Gastroesophageal sphincter (tissue), 4 donors: ENCODE measurements at regions not wholly inside any gene's neighbourhood (a gene's known extent, or its start where the extent isn't known, plus 50 kb on each side); places are given as distances from the start of the nearest gene placed in this dataset.
A peak's percentile ranks its signal among the peaks of the same experiment; 100 is the strongest.

Experiments used
- ATAC-seq: fragments of 150-250 bp; one replicate; pipeline ENCODE4 v1.9.1; 2016; ENCODE audit warnings: mild to moderate bottlenecking, moderate library complexity
- H3K27ac ChIP-seq, 4 donors: fragments of 200-600 bp; sonication (generic) in 3 of 4; 1 replicate in 3 of 4; 2 replicates in 1 of 4; pipeline ENCODE4 v1.5.1; 2016 to 2019
- H3K27me3 ChIP-seq: fragments of 200-600 bp; sonication (generic); one replicate; pipeline ENCODE4 v1.5.1; 2019
- H3K36me3 ChIP-seq, 2 donors: fragments of 200-600 bp; sonication (generic); one replicate each; pipeline ENCODE4 v1.5.1; 2019; ENCODE audit warnings: control low read depth in 1 of 2
- H3K4me1 ChIP-seq, 3 donors: fragments of 200-600 bp; sonication (generic); 1 replicate in 2 of 3; 2 replicates in 1 of 3; pipeline ENCODE4 v1.5.1; 2016 to 2019; ENCODE audit warnings: control low read depth in 2 of 3
- H3K4me3 ChIP-seq, 2 donors: fragments of 200-600 bp; sonication (generic); one replicate each; pipeline ENCODE4 v1.5.1; 2019; ENCODE audit warnings: mild to moderate bottlenecking in 1 of 2, moderate library complexity in 1 of 2
- H3K9me3 ChIP-seq, 3 donors: fragments of 200-600 bp; sonication (generic); one replicate each; pipeline ENCODE4 v1.5.1; 2017 to 2019; ENCODE audit warnings: control low read depth in 2 of 3
- EP300 ChIP-seq: sonication (generic); formaldehyde crosslinking; IDR thresholded peaks from one replicate; pipeline ENCODE4 v1.6.1; 2017; ENCODE audit warnings: antibody characterized with exemption, mild to moderate bottlenecking
- POLR2A ChIP-seq, 2 donors: fragments of 450-650 bp; IDR thresholded peaks; one replicate each; pipeline ENCODE4 v1.6.1; 2017; ENCODE audit warnings: antibody characterized with exemption in 2 of 2, mild to moderate bottlenecking in 2 of 2, moderate library complexity in 1 of 2
- POLR2AphosphoS5 ChIP-seq: sonication (generic); formaldehyde crosslinking; IDR thresholded peaks from one replicate; pipeline ENCODE4 v1.6.1; 2017; ENCODE audit warnings: antibody characterized with exemption
- WGBS, 2 donors: methylation state at CpG; one replicate each; pipeline ENCODE4 v1.1.5; 2018; ENCODE audit warnings: low coverage in 1 of 2; 5-methylcytosine and 5-hydroxymethylcytosine counted together
- TF ChIP-seq, protein P1 (sequence below), 4 experiments: fragments of 200-600 bp in 2 of 4; fragments of 450-650 bp in 2 of 4; sonication (generic) in 1 of 4; IDR thresholded peaks; one replicate each; pipeline ENCODE4 v1.5.1; 2017 to 2019; ENCODE audit warnings: antibody characterized with exemption in 4 of 4, mild to moderate bottlenecking in 2 of 4, moderate library complexity in 2 of 4

- TF ChIP-seq EP300 (no peak), POLR2A (IDR thresholded peaks at IDR 0.05) (no peak), POLR2AphosphoS5 (no peak)
- TF ChIP-seq, protein P1, sequence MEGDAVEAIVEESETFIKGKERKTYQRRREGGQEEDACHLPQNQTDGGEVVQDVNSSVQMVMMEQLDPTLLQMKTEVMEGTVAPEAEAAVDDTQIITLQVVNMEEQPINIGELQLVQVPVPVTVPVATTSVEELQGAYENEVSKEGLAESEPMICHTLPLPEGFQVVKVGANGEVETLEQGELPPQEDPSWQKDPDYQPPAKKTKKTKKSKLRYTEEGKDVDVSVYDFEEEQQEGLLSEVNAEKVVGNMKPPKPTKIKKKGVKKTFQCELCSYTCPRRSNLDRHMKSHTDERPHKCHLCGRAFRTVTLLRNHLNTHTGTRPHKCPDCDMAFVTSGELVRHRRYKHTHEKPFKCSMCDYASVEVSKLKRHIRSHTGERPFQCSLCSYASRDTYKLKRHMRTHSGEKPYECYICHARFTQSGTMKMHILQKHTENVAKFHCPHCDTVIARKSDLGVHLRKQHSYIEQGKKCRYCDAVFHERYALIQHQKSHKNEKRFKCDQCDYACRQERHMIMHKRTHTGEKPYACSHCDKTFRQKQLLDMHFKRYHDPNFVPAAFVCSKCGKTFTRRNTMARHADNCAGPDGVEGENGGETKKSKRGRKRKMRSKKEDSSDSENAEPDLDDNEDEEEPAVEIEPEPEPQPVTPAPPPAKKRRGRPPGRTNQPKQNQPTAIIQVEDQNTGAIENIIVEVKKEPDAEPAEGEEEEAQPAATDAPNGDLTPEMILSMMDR (IDR thresholded peaks at IDR 0.05) = no peak
- 51 to 63% methylated on average over 7 to 9 of the region's 9 CpGs for WGBS, 2 donors
- ATAC-seq = no peak
- H3K4me3 ChIP-seq = no peak overlapping the region
- no peaks in the 10 kb centered on the region for H3K36me3 ChIP-seq
- H3K4me1 ChIP-seq = peaks cover 0 to 14% (median 0%) of the 10 kb centered on the region in 3 donors
- H3K9me3 ChIP-seq = no peaks in the 10 kb centered on the region
- H3K27ac ChIP-seq = no peak overlapping the region
- H3K27me3 ChIP-seq = peaks cover 54% of the 10 kb centered on the region
Observed at GRCh38 chr5:171627936-171628632, 157.5 kb upstream of the SMIM23 start.

- TF ChIP-seq, protein P1 (IDR thresholded peaks at IDR 0.05) = no peak
- TF ChIP-seq POLR2AphosphoS5 (no peak), EP300 (no peak), POLR2A (IDR thresholded peaks at IDR 0.05) (no peak)
- H3K9me3 ChIP-seq = no peaks in the 10 kb centered on the region
- no peak overlapping the region for H3K27ac ChIP-seq
- no peak for ATAC-seq
- no peak overlapping the region for H3K4me3 ChIP-seq
- H3K36me3 ChIP-seq = no peaks in the 10 kb centered on the region
- peaks cover 0 to 14% (median 0%) of the 10 kb centered on the region in 3 donors for H3K4me1 ChIP-seq
- 45 to 65% methylated on average over 2 to 4 of the region's 6 CpGs for WGBS, 2 donors
- H3K27me3 ChIP-seq = peaks cover 59% of the 10 kb centered on the region
Observed at GRCh38 chr5:171628633-171628974, 157.0 kb upstream of the SMIM23 start.

DNA sequence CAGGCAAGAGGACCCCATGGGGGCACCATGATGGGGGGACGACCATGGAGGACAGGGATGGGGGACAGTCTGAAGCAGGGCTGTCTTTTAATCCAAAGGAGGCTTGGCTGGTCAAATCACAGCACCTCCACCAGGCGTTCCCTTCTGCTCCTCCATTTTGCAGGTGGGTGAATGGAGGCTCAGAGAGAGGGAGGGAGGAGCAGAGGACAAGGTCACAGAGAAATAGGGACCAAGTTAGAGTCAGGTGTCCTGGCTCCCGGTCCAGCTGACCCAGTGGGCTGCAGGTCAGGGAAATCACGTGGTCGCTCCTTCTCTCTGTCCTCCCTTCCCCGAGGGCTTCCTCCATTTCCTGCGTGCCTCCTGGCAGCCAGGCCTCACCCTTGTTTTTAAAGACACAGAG is 156.4 kb upstream of the SMIM23 start:
- no peak overlapping the region for H3K4me3 ChIP-seq
- H3K9me3 ChIP-seq = no peaks in the 10 kb centered on the region
- H3K27ac ChIP-seq = no peak overlapping the region
- no peak for ATAC-seq
- 75 to 82% methylated on average over 4 to 7 of the region's 7 CpGs for WGBS, 2 donors
- peaks cover 64% of the 10 kb centered on the region for H3K27me3 ChIP-seq
- no peak for TF ChIP-seq POLR2AphosphoS5
- no peak for TF ChIP-seq POLR2A (IDR thresholded peaks at IDR 0.05)
- no peak for TF ChIP-seq EP300
- TF ChIP-seq, protein P1 (IDR thresholded peaks at IDR 0.05) = no peak
- H3K36me3 ChIP-seq = no peaks in the 10 kb centered on the region
- H3K4me1 ChIP-seq = peaks cover 0 to 14% (median 0%) of the 10 kb centered on the region in 3 donors

DNA sequence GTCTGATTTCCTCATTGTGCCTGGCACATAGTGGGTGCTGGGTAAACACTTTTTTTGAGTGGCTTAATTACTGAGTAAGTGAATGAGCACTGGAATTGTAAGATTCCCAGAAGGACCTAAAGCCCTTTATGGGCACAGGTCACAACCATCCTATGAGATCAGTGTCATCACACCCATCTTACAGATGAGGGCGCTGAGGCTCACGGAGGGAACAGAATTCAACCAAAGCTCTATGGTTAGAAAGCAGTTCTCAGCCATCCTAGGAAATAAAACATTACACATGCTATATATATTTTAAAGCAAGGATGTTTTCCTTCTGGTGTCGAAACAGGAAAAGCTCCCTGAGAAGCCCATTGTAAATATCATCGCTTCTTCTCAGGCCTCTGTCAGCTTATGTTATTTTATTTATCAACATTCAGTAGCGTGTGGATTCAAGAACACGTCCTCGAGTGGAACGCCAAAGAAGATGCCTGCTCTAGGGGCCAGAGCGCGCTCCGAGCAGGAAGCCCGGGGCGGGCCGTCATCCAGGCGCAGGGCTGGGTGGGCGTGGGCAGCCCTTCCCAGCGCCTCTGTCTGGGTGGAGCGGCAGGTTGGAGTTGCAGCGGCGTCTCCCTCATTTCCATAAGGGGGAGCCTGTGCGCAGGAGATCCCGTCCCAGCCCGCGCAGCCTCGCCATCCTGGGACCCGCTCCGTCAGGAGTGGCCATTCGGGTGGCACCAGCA is 155.8 kb upstream of the SMIM23 start:
- Histone ChIP-seq H3K9me3 (no peaks in the 10 kb centered on the region), H3K27me3 (peaks cover 64% of the 10 kb centered on the region), H3K36me3 (no peaks in the 10 kb centered on the region), H3K27ac (no peak overlapping the region), H3K4me3 (no peak overlapping the region), H3K4me1 (peaks cover 0 to 14% (median 0%) of the 10 kb centered on the region in 3 donors)
- peak; percentile 69 for ATAC-seq
- TF ChIP-seq, protein P1 (IDR thresholded peaks at IDR 0.05) = peak in 3 of 4 experiments; percentile 44 to 75 (median 46)
- no peak for TF ChIP-seq EP300
- 28 to 37% methylated on average over 4 to 6 of the region's 28 CpGs for WGBS, 2 donors
